ENCODE measurements at regions not wholly inside any gene's neighbourhood (a gene's known extent, or its start where the extent isn't known, plus 50 kb on each side); places are given as distances from the start of the nearest gene placed in this dataset.

GRCh38 chrX:34873500-34874225 lies 68.9 kb upstream of the FAM47B start (continued):
- TF ChIP-seq MTERF4 (CRISPR knock-in tag; IDR thresholded peaks at IDR 0.05) (no peak), TGIF2 (CRISPR knock-in tag; IDR thresholded peaks at IDR 0.05) (no peak), RERE (CRISPR knock-in tag; IDR thresholded peaks at IDR 0.05; ENCODE audit: low read depth) (no peak), ZBTB2 (CRISPR knock-in tag; IDR thresholded peaks at IDR 0.05; ENCODE audit: low read depth) (no peak), GATA4 (IDR thresholded peaks at IDR 0.05; ENCODE audit: borderline replicate concordance, low read depth) (no peak), ZNF790 (CRISPR knock-in tag; IDR thresholded peaks at IDR 0.05; ENCODE audit: borderline replicate concordance) (no peak), SMC3 (IDR thresholded peaks at IDR 0.05; ENCODE audit: low read length) (no peak)

Data from HepG2 (cell line).